KMS-11 (cell line): ENCODE measurements at regions not wholly inside any gene's neighbourhood (a gene's known extent, or its start where the extent isn't known, plus 50 kb on each side); places are given as distances from the start of the nearest gene placed in this dataset.

Source experiments
- H2AFZ ChIP-seq: fragments of 200-600 bp; sonication (generic); 2 replicates; pipeline ENCODE4 v1.6.1; 2016; ENCODE audit warnings: antibody characterized with exemption, mixed run types, low read depth
- H3K27ac ChIP-seq: fragments of 200-600 bp; sonication (generic); 2 replicates; pipeline ENCODE4 v1.6.1; 2016; ENCODE audit warnings: mild to moderate bottlenecking, mixed run types
- H3K27me3 ChIP-seq: fragments of 200-600 bp; sonication (generic); 2 replicates; pipeline ENCODE4 v1.6.1; 2017; ENCODE audit warnings: mild to moderate bottlenecking, low read depth, mixed run types, moderate library complexity; ENCODE audit not compliant: insufficient read depth
- H3K36me3 ChIP-seq: fragments of 200-600 bp; sonication (generic); 2 replicates; pipeline ENCODE4 v1.6.1; 2017; ENCODE audit warnings: mild to moderate bottlenecking, mixed run types; ENCODE audit not compliant: insufficient read depth
- H3K4me1 ChIP-seq: fragments of 200-600 bp; sonication (generic); 2 replicates; pipeline ENCODE4 v1.6.1; 2016; ENCODE audit warnings: mild to moderate bottlenecking, low read depth, mixed run types; ENCODE audit not compliant: poor library complexity, severe bottlenecking
- H3K4me2 ChIP-seq: fragments of 200-600 bp; sonication (generic); 2 replicates; pipeline ENCODE4 v1.7.0; 2016; ENCODE audit warnings: mild to moderate bottlenecking, mixed run types
- H3K4me3 ChIP-seq: fragments of 200-600 bp; sonication (generic); IDR thresholded peaks from 2 replicates; pipeline ENCODE4 v1.6.1; 2017; ENCODE audit warnings: low read depth, low read length, mixed read lengths; ENCODE audit not compliant: insufficient read depth
- H3K79me2 ChIP-seq: fragments of 200-600 bp; sonication (generic); 2 replicates; pipeline ENCODE4 v1.6.1; 2016; ENCODE audit warnings: low read depth, mixed run types; ENCODE audit not compliant: insufficient read depth
- H3K9ac ChIP-seq: fragments of 200-600 bp; sonication (generic); 2 replicates; pipeline ENCODE4 v1.6.1; 2016; ENCODE audit warnings: mild to moderate bottlenecking, mixed run types
- H4K20me1 ChIP-seq: fragments of 200-600 bp; sonication (generic); 2 replicates; pipeline ENCODE4 v1.6.1; 2016; ENCODE audit warnings: mild to moderate bottlenecking, mixed run types; ENCODE audit not compliant: insufficient read depth
- CTCF ChIP-seq: fragments of 200-600 bp; sonication (generic); conservative IDR thresholded peaks from 2 replicates; pipeline ENCODE4 v1.6.1; 2017; ENCODE audit warnings: low read depth, mild to moderate bottlenecking, antibody characterized with exemption, low read length, moderate library complexity, mixed read lengths

- Histone ChIP-seq H4K20me1 (no peaks in the 10 kb centered on the region), H2AFZ (no peak overlapping the region)
- no peak for TF ChIP-seq CTCF
Observed at GRCh38 chr4:155434366-155434765, 57.6 kb upstream of the MAP9 start.

GRCh38 chr4:155433636-155434360 is 57.0 kb upstream of the MAP9 start:
- H3K27ac ChIP-seq = no peak overlapping the region

More at GRCh38 chr4:155434366-155434765, 57.6 kb upstream of the MAP9 start:
- H3K4me2 ChIP-seq = no peak overlapping the region
- no peak overlapping the region for H3K4me3 ChIP-seq
- no peaks in the 10 kb centered on the region for H3K27me3 ChIP-seq
- no peak overlapping the region for H3K27ac ChIP-seq
- no peak overlapping the region for H3K9ac ChIP-seq
- H3K36me3 ChIP-seq = no peaks in the 10 kb centered on the region
- H3K4me1 ChIP-seq = no peaks in the 10 kb centered on the region
- no peaks in the 10 kb centered on the region for H3K79me2 ChIP-seq

GRCh38 chr4:155430895-155431795 is 54.4 kb upstream of the MAP9 start:
- no peak overlapping the region for H3K27ac ChIP-seq
- no peak for TF ChIP-seq CTCF

More at GRCh38 chr4:155433636-155434360, 57.0 kb upstream of the MAP9 start:
- Histone ChIP-seq H2AFZ (no peak overlapping the region), H4K20me1 (no peaks in the 10 kb centered on the region), H3K79me2 (no peaks in the 10 kb centered on the region), H3K4me2 (no peak overlapping the region), H3K9ac (no peak overlapping the region), H3K4me3 (no peak overlapping the region), H3K27me3 (no peaks in the 10 kb centered on the region), H3K36me3 (no peaks in the 10 kb centered on the region), H3K4me1 (no peaks in the 10 kb centered on the region)
- TF ChIP-seq CTCF = no peak

GRCh38 chr4:155428128-155428527 is 51.4 kb upstream of the MAP9 start:
- H3K79me2 ChIP-seq = no peaks in the 10 kb centered on the region
- no peak for TF ChIP-seq CTCF
- no peak overlapping the region for H3K4me3 ChIP-seq
- H3K36me3 ChIP-seq = no peaks in the 10 kb centered on the region
- H4K20me1 ChIP-seq = no peaks in the 10 kb centered on the region
- no peaks in the 10 kb centered on the region for H3K4me1 ChIP-seq
- H3K4me2 ChIP-seq = no peak overlapping the region
- no peak overlapping the region for H3K9ac ChIP-seq
- no peaks in the 10 kb centered on the region; the same call in 1 of the 2 replicates for H3K27me3 ChIP-seq
- H3K27ac ChIP-seq = no peak overlapping the region
- no peak overlapping the region for H2AFZ ChIP-seq

More at GRCh38 chr4:155430895-155431795, 54.4 kb upstream of the MAP9 start:
- Histone ChIP-seq H3K79me2 (no peaks in the 10 kb centered on the region), H4K20me1 (no peaks in the 10 kb centered on the region), H2AFZ (no peak overlapping the region), H3K27me3 (no peaks in the 10 kb centered on the region), H3K9ac (no peak overlapping the region), H3K4me3 (no peak overlapping the region), H3K4me1 (no peaks in the 10 kb centered on the region), H3K4me2 (no peak overlapping the region), H3K36me3 (no peaks in the 10 kb centered on the region)
